Activated naive CD8-positive, alpha-beta T cell treated with anti-CD3 and anti-CD28 coated beads, Interleukin-2, amount 50 U/mL, for 24 hours (primary cell): ENCODE measurements at regions not wholly inside any gene's neighbourhood (a gene's known extent, or its start where the extent isn't known, plus 50 kb on each side); places are given as distances from the start of the nearest gene placed in this dataset.

Experiments
- ATAC-seq: fragments of 150-1000 bp; cut with Tn5 transposase; one replicate; pipeline ENCODE4 v1.10.0; 2021
- DNase-seq: peaks from one replicate; pipeline ENCODE4 v3.0.0; 2021
- H3K27ac Mint-ChIP-seq: one replicate; pipeline ENCODE4 v1.8.0; 2021; ENCODE audit warnings: mild to moderate bottlenecking, mixed read lengths
- H3K27me3 Mint-ChIP-seq: one replicate; pipeline ENCODE4 v1.8.0; 2021; ENCODE audit warnings: mixed read lengths
- H3K36me3 Mint-ChIP-seq: one replicate; pipeline ENCODE4 v1.8.0; 2021; ENCODE audit warnings: low read depth, mixed read lengths
- H3K4me1 Mint-ChIP-seq: one replicate; pipeline ENCODE4 v1.8.0; 2021; ENCODE audit warnings: mixed read lengths
- H3K4me3 Mint-ChIP-seq: one replicate; pipeline ENCODE4 v1.8.0; 2021; ENCODE audit warnings: mild to moderate bottlenecking, moderate library complexity, mixed read lengths
- H3K9me3 Mint-ChIP-seq: one replicate; pipeline ENCODE4 v1.8.0; 2021; ENCODE audit warnings: mixed read lengths

GRCh38 chr14:88993946-88994345 lies 169.5 kb downstream of the TTC8 start:
- DNase-seq = no peak
- H3K27me3 Mint-ChIP-seq = peaks cover 23% of the 10 kb centered on the region

DNA sequence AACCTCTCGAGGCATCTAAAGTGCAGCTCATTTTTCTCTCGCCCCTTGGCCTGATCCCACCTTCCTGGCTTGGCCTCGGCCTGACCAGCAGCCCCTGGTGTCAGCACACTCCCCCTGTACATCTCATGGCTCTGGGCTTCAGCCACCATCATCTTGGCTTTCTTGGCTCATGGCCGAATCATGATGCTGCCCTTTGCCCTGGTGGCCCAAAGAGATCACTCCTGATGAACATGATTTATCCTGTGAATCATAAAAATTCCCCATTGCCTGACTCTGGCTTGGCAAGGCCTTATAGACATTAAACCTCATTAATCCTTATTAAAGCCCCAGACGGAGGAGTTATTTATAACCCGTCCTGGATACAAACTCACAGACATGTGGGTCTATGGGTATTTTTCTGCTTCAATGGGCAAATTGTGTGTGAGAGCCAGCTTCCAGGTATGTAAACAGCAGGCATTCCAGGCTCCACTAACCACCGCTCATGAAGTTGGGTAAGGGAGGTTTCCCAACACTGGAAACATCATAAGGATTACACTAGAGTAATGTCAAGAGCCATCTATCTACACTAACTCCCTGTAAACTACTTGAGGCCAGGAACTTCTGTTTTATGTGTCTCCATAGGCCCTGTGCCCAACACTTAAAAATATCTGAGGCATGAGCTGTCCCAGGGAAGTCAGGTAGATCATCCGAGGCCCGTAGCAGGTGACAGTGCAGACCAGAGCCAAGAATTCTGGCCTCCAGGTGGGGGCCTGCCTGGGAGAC lies 171.2 kb downstream of the TTC8 start:
- H3K27ac Mint-ChIP-seq = no peak overlapping the region
- H3K4me1 Mint-ChIP-seq = peaks cover 3% of the 10 kb centered on the region
- no peaks in the 10 kb centered on the region for H3K9me3 Mint-ChIP-seq
- no peak overlapping the region for H3K4me3 Mint-ChIP-seq
- peaks cover 26% of the 10 kb centered on the region for H3K27me3 Mint-ChIP-seq
- H3K36me3 Mint-ChIP-seq = no peaks in the 10 kb centered on the region
- DNase-seq (no peak), ATAC-seq (no peak)

More at GRCh38 chr14:88993946-88994345, 169.5 kb downstream of the TTC8 start:
- Mint-ChIP-seq H3K9me3 (no peaks in the 10 kb centered on the region), H3K36me3 (no peaks in the 10 kb centered on the region), H3K4me1 (no peaks in the 10 kb centered on the region), H3K27ac (no peak overlapping the region), H3K4me3 (no peak overlapping the region)
- ATAC-seq = no peak

DNA sequence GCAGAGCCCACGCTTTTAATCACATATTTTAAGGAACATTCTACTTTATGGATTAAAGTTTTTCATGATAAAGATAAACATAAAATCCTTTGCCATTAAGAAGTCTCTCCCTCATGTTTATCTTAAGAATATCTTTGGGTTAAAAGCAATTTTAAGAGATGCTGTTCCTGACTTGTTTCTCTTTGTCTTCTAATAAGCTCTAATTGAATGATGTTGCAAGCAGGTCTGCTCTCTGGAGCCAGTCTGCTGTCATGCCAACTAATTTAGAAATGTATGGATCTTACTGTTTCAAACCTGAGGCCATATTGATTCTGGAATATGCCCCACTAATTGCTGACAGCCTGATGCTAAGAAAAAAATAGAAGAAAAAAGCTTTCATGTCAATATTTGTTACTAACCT lies 173.6 kb downstream of the TTC8 start:
- DNase-seq = no peak
- no peaks in the 10 kb centered on the region for H3K9me3 Mint-ChIP-seq
- H3K4me1 Mint-ChIP-seq = peaks cover 6% of the 10 kb centered on the region
- H3K36me3 Mint-ChIP-seq = no peaks in the 10 kb centered on the region
- H3K27me3 Mint-ChIP-seq = peaks cover 25% of the 10 kb centered on the region
- H3K4me3 Mint-ChIP-seq = no peak overlapping the region
- ATAC-seq = no peak
- no peak overlapping the region for H3K27ac Mint-ChIP-seq

GRCh38 chr14:88999137-88999536 lies 174.7 kb downstream of the TTC8 start:
- H3K4me3 Mint-ChIP-seq = no peak overlapping the region
- H3K36me3 Mint-ChIP-seq = no peaks in the 10 kb centered on the region
- H3K4me1 Mint-ChIP-seq = peaks cover 6% of the 10 kb centered on the region
- H3K27me3 Mint-ChIP-seq = peaks cover 27% of the 10 kb centered on the region
- H3K9me3 Mint-ChIP-seq = no peaks in the 10 kb centered on the region
- no peak overlapping the region for H3K27ac Mint-ChIP-seq
- no peak for DNase-seq
- no peak for ATAC-seq

- Mint-ChIP-seq H3K4me1 (peaks cover 6% of the 10 kb centered on the region), H3K4me3 (no peak overlapping the region), H3K9me3 (no peaks in the 10 kb centered on the region), H3K27ac (peak overlapping the region; percentile 37), H3K36me3 (no peaks in the 10 kb centered on the region), H3K27me3 (peaks cover 24% of the 10 kb centered on the region)
- ATAC-seq = peak; percentile 91
- DNase-seq = peak; percentile 32
Measured at GRCh38 chr14:89000007-89000942, 175.8 kb downstream of the TTC8 start.

DNA sequence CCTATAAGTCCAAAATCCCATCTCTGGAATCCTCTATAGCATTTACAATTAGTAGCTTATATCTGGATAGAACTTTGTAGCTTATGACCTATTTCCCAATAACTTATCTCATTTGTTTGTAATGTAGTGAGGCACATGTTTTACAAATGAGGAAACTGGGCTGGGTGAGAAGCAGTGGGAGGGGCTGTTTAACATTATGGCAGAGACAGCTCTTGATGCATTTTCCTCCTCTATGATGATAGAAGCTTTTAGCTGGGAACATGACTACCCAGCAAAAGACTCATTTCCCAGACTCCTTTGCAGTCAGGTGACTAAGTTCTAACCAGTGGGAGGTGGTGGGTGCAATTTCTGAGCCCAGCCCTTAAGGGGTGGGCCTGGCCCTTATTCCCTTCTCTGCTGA lies 179.7 kb downstream of the TTC8 start:
- H3K9me3 Mint-ChIP-seq = no peaks in the 10 kb centered on the region
- no peak overlapping the region for H3K27ac Mint-ChIP-seq
- no peaks in the 10 kb centered on the region for H3K36me3 Mint-ChIP-seq
- H3K4me3 Mint-ChIP-seq = no peak overlapping the region
- peaks cover 12% of the 10 kb centered on the region for H3K27me3 Mint-ChIP-seq
- DNase-seq (no peak), ATAC-seq (no peak)
- peaks cover 6% of the 10 kb centered on the region for H3K4me1 Mint-ChIP-seq

DNA sequence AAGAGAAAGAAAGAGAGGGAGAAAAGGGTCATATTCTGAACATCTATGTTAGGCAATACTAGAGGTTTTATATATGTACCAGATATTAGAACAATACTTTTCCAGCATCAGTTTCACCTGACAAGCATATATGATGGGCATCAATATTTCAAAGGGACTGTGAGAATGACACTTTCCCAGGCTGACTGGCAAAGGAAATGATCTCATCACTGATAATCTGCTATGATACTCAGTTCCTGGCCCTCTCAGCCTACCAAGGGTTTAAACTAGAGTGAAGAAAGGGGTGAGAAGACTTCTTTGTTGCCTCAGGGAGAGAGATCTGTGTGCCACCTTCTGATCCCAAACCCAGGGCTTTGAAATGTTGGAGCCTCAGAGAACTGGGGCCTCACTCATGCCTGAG lies 183.5 kb downstream of the TTC8 start:
- no peaks in the 10 kb centered on the region for H3K4me1 Mint-ChIP-seq
- no peaks in the 10 kb centered on the region for H3K9me3 Mint-ChIP-seq
- no peak overlapping the region for H3K27ac Mint-ChIP-seq
- peaks cover 5% of the 10 kb centered on the region for H3K27me3 Mint-ChIP-seq
- no peak overlapping the region for H3K4me3 Mint-ChIP-seq
- no peak for DNase-seq
- no peaks in the 10 kb centered on the region for H3K36me3 Mint-ChIP-seq
- ATAC-seq = no peak

GRCh38 chr14:89011355-89012281 lies 187.2 kb downstream of the TTC8 start:
- H3K4me3 Mint-ChIP-seq = no peak overlapping the region
- H3K9me3 Mint-ChIP-seq = no peaks in the 10 kb centered on the region
- no peaks in the 10 kb centered on the region for H3K4me1 Mint-ChIP-seq
- H3K27ac Mint-ChIP-seq = no peak overlapping the region
- no peak for DNase-seq
- no peak for ATAC-seq
- peaks cover 10% of the 10 kb centered on the region for H3K27me3 Mint-ChIP-seq
- H3K36me3 Mint-ChIP-seq = no peaks in the 10 kb centered on the region

- Mint-ChIP-seq H3K36me3 (no peaks in the 10 kb centered on the region), H3K27me3 (peaks cover 13% of the 10 kb centered on the region), H3K27ac (no peak overlapping the region), H3K4me3 (no peak overlapping the region), H3K9me3 (no peaks in the 10 kb centered on the region), H3K4me1 (no peaks in the 10 kb centered on the region)
- no peak for ATAC-seq
- no peak for DNase-seq
Measured at GRCh38 chr14:89012282-89013097, 188.0 kb downstream of the TTC8 start.

DNA sequence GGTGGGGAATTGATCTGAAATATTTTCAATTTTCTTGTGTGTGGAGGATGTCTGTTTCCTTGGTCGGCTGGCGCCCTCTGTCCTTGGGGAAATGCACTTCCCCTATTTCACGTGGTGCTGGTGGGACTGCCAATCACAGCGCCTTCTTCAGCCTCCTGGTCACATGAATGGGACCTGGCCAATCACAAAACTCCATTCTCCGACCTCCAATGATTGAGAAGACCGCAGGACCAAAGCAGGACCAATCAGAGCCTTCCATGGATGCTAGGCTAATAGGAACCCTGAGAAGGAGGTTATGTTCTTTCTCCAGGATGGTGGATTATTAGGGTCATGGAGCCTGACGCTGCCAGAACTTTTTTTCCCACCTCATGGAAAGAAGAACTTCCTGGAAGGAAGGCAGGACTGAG lies 188.7 kb downstream of the TTC8 start:
- Mint-ChIP-seq H3K4me3 (no peak overlapping the region), H3K9me3 (no peaks in the 10 kb centered on the region), H3K36me3 (no peaks in the 10 kb centered on the region), H3K27me3 (peaks cover 13% of the 10 kb centered on the region), H3K4me1 (no peaks in the 10 kb centered on the region), H3K27ac (no peak overlapping the region)
- ATAC-seq = peak; percentile 43
- DNase-seq = no peak

GRCh38 chr14:89013698-89014568 lies 189.5 kb downstream of the TTC8 start:
- H3K36me3 Mint-ChIP-seq = no peaks in the 10 kb centered on the region
- no peaks in the 10 kb centered on the region for H3K9me3 Mint-ChIP-seq
- peaks cover 13% of the 10 kb centered on the region for H3K27me3 Mint-ChIP-seq

DNA sequence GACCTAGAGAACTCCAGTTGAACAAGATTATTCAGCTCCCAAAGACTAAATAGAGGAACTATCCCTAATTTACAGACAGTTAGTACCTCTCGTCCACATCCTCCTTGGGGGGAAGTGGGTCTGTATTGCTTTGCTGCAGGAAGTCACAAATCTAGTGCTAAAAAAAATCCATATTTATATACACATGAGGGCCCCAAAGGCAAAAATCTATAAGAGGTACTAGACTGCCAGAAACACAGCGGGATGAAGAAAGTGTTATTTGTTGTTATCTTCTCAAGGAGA lies 190.1 kb downstream of the TTC8 start:
- DNase-seq (no peak), ATAC-seq (no peak)
- H3K4me3 Mint-ChIP-seq = no peak overlapping the region

More at GRCh38 chr14:89013698-89014568, 189.5 kb downstream of the TTC8 start:
- no peak for DNase-seq
- Mint-ChIP-seq H3K4me1 (no peaks in the 10 kb centered on the region), H3K27ac (no peak overlapping the region), H3K4me3 (no peak overlapping the region)
- ATAC-seq = no peak

DNA sequence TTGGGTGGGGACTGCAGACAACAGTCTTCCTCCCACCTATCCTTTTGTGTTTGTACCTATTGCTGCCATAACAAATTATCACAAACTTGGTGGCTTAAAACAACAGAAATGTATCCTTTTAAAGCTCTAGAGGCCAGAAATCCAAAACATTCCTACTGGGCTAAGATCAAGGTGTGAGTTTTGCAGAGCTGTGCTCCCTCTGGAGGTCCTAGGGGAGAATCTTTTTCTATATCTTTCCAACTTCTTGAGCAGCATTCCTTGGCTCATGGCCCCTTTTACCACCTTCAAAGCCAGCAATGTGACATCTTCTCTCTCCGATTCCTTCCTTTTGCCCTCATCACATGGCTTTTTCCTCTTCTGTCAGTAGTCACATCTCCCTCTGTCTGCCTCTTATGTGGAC lies 190.6 kb downstream of the TTC8 start:
- H3K27ac Mint-ChIP-seq = no peak overlapping the region
- peaks cover 13% of the 10 kb centered on the region for H3K27me3 Mint-ChIP-seq
- no peaks in the 10 kb centered on the region for H3K36me3 Mint-ChIP-seq
- no peaks in the 10 kb centered on the region for H3K4me1 Mint-ChIP-seq
- no peak for ATAC-seq
- no peak for DNase-seq
- H3K4me3 Mint-ChIP-seq = no peak overlapping the region
- H3K9me3 Mint-ChIP-seq = no peaks in the 10 kb centered on the region

More for the DNA sequence above, 190.1 kb downstream of the TTC8 start:
- Mint-ChIP-seq H3K4me1 (no peaks in the 10 kb centered on the region), H3K36me3 (no peaks in the 10 kb centered on the region), H3K27ac (no peak overlapping the region), H3K27me3 (peaks cover 13% of the 10 kb centered on the region), H3K9me3 (no peaks in the 10 kb centered on the region)
